KMS-11 (cell line): ENCODE measurements at regions not wholly inside any gene's neighbourhood (a gene's known extent, or its start where the extent isn't known, plus 50 kb on each side); places are given as distances from the start of the nearest gene placed in this dataset.

Experiments
- H2AFZ ChIP-seq: fragments of 200-600 bp; sonication (generic); 2 replicates; pipeline ENCODE4 v1.6.1; 2016; ENCODE audit warnings: antibody characterized with exemption, mixed run types, low read depth
- H3K27ac ChIP-seq: fragments of 200-600 bp; sonication (generic); 2 replicates; pipeline ENCODE4 v1.6.1; 2016; ENCODE audit warnings: mild to moderate bottlenecking, mixed run types
- H3K27me3 ChIP-seq: fragments of 200-600 bp; sonication (generic); 2 replicates; pipeline ENCODE4 v1.6.1; 2017; ENCODE audit warnings: mild to moderate bottlenecking, low read depth, mixed run types, moderate library complexity; ENCODE audit not compliant: insufficient read depth
- H3K36me3 ChIP-seq: fragments of 200-600 bp; sonication (generic); 2 replicates; pipeline ENCODE4 v1.6.1; 2017; ENCODE audit warnings: mild to moderate bottlenecking, mixed run types; ENCODE audit not compliant: insufficient read depth
- H3K4me1 ChIP-seq: fragments of 200-600 bp; sonication (generic); 2 replicates; pipeline ENCODE4 v1.6.1; 2016; ENCODE audit warnings: mild to moderate bottlenecking, low read depth, mixed run types; ENCODE audit not compliant: poor library complexity, severe bottlenecking
- H3K4me2 ChIP-seq: fragments of 200-600 bp; sonication (generic); 2 replicates; pipeline ENCODE4 v1.7.0; 2016; ENCODE audit warnings: mild to moderate bottlenecking, mixed run types
- H3K4me3 ChIP-seq: fragments of 200-600 bp; sonication (generic); IDR thresholded peaks from 2 replicates; pipeline ENCODE4 v1.6.1; 2017; ENCODE audit warnings: low read depth, low read length, mixed read lengths; ENCODE audit not compliant: insufficient read depth
- H3K79me2 ChIP-seq: fragments of 200-600 bp; sonication (generic); 2 replicates; pipeline ENCODE4 v1.6.1; 2016; ENCODE audit warnings: low read depth, mixed run types; ENCODE audit not compliant: insufficient read depth
- H3K9ac ChIP-seq: fragments of 200-600 bp; sonication (generic); 2 replicates; pipeline ENCODE4 v1.6.1; 2016; ENCODE audit warnings: mild to moderate bottlenecking, mixed run types
- H4K20me1 ChIP-seq: fragments of 200-600 bp; sonication (generic); 2 replicates; pipeline ENCODE4 v1.6.1; 2016; ENCODE audit warnings: mild to moderate bottlenecking, mixed run types; ENCODE audit not compliant: insufficient read depth
- TF ChIP-seq, protein P1 (sequence below): fragments of 200-600 bp; sonication (generic); conservative IDR thresholded peaks from 2 replicates; pipeline ENCODE4 v1.6.1; 2017; ENCODE audit warnings: low read depth, mild to moderate bottlenecking, antibody characterized with exemption, low read length, moderate library complexity, mixed read lengths

DNA sequence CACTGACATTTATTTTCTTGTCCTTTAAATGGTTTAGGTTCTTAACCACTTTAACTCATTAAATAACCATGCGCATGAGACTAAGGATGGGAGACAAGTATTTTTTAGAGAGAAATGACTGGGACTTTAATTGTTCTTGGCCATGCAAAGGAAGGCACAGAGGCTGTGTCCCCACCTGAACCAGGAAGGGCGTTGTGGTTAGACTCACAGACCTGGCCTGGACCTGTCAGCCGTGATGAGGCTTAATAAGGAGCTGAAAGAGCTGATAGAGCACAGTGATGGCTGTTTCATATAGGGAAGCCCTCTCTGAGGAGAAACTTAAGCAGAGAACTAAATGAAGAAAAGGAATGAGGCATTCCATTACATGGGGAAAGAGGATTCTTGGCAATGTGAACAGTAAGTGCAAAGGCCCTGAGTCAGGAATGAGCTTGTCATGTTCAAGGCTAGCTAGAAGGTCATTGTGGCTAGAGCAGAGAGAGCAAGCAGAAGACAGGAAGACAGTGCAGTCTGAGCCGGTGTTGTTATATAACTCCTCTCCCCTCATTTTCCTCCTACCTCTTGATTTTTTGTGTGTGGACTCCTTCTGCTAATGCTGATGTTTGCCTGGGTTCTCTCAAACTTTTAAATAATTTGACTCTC is 74.4 kb upstream of the ANO4 start:
- Histone ChIP-seq H3K27ac (peak overlapping the region; percentile 53), H3K4me3 (no peak overlapping the region), H3K27me3 (no peaks in the 10 kb centered on the region), H3K4me2 (peak overlapping the region; percentile 85), H3K79me2 (no peaks in the 10 kb centered on the region), H2AFZ (peak overlapping the region; percentile 11), H3K36me3 (no peaks in the 10 kb centered on the region), H3K4me1 (peaks cover 38% of the 10 kb centered on the region), H4K20me1 (no peaks in the 10 kb centered on the region), H3K9ac (peak overlapping the region; percentile 14; the same call in 1 of the 2 replicates)
- TF ChIP-seq, protein P1, sequence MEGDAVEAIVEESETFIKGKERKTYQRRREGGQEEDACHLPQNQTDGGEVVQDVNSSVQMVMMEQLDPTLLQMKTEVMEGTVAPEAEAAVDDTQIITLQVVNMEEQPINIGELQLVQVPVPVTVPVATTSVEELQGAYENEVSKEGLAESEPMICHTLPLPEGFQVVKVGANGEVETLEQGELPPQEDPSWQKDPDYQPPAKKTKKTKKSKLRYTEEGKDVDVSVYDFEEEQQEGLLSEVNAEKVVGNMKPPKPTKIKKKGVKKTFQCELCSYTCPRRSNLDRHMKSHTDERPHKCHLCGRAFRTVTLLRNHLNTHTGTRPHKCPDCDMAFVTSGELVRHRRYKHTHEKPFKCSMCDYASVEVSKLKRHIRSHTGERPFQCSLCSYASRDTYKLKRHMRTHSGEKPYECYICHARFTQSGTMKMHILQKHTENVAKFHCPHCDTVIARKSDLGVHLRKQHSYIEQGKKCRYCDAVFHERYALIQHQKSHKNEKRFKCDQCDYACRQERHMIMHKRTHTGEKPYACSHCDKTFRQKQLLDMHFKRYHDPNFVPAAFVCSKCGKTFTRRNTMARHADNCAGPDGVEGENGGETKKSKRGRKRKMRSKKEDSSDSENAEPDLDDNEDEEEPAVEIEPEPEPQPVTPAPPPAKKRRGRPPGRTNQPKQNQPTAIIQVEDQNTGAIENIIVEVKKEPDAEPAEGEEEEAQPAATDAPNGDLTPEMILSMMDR = no peak

DNA sequence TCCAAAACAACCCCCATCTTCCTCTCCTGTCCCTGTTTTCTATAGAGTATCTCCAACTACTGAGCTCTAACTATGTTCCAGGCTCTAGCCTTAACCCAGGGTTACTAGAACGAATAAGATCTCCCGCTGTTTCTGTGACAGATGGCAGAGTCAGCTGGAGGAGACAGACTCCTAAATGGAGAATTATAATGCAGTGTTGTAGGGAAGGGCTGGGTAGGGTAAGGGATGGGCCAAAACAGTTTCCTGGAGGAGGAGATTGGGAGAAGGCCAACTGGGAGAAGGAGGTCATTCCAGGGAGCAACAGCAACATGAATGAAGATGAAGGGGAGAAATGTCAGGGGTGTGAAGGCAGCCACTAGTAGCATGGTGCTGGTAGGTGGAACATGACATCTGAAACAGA is 73.4 kb upstream of the ANO4 start:
- Histone ChIP-seq H3K36me3 (no peaks in the 10 kb centered on the region), H3K4me3 (no peak overlapping the region), H3K4me2 (peak overlapping the region; percentile 85), H4K20me1 (no peaks in the 10 kb centered on the region), H3K79me2 (no peaks in the 10 kb centered on the region), H3K4me1 (peaks cover 38% of the 10 kb centered on the region), H2AFZ (no peak overlapping the region), H3K27ac (peak overlapping the region; percentile 53; the same call in 1 of the 2 replicates), H3K9ac (no peak overlapping the region), H3K27me3 (no peaks in the 10 kb centered on the region)
- TF ChIP-seq, protein P1 = no peak

- no peaks in the 10 kb centered on the region for H3K27me3 ChIP-seq
- no peaks in the 10 kb centered on the region for H4K20me1 ChIP-seq
- H3K79me2 ChIP-seq = no peaks in the 10 kb centered on the region
- no peaks in the 10 kb centered on the region for H3K36me3 ChIP-seq
- no peak overlapping the region for H3K4me3 ChIP-seq
- H3K4me1 ChIP-seq = peaks cover 31% of the 10 kb centered on the region
- no peak overlapping the region for H3K9ac ChIP-seq
- TF ChIP-seq, protein P1 = no peak
- no peak overlapping the region for H3K27ac ChIP-seq
- no peak overlapping the region for H2AFZ ChIP-seq
- H3K4me2 ChIP-seq = no peak overlapping the region
Measured at GRCh38 chr12:100724071-100724470, 70.5 kb upstream of the ANO4 start.

DNA sequence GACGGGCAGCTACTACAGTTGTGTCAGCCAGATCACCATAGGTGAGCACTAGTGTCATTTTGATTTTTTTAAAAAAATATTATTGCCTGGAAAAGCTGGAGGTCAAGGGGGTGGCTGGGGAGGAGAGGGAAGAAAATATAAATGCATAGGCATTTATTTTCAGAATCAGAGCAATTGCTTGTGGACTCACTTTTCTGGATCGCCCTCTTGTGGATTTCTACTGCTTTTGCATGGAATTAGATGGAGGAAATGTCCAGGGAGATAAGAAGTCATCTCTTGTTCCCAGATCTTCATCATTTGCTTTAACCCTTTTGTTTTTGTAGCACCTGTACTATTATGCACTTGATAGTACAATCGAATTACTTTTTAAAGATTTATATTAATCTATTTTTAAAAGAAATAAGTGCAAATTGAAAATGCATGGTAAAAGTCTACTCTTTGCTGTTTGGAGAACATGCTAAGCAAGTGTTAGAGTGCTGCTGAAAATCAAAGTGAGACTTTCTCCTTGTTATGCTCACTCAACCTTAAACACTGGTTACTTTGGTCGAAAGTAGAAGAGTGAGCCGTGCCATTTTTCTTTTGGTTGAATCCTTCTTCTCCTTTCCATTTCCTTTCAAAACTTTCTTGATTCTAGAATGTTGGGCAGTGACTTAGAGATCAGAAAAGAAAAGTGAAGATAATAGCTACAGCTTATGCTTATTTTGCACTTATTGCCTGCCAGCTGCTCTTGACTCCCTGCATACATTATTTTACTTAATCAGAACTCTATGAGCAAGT is 60.6 kb upstream of the ANO4 start:
- Histone ChIP-seq H3K27me3 (no peaks in the 10 kb centered on the region), H3K4me3 (no peak overlapping the region), H3K4me2 (0 out of 2 replicates have a peak overlapping the region, but pooled peaks have one; percentile 9), H3K9ac (no peak overlapping the region), H3K27ac (no peak overlapping the region), H3K79me2 (no peaks in the 10 kb centered on the region), H3K4me1 (peaks cover 21% of the 10 kb centered on the region), H2AFZ (no peak overlapping the region), H4K20me1 (no peaks in the 10 kb centered on the region), H3K36me3 (no peaks in the 10 kb centered on the region; the same call in 1 of the 2 replicates)
- TF ChIP-seq, protein P1 = peak; percentile 76
